ENCODE measurements at regions not wholly inside any gene's neighbourhood (a gene's known extent, or its start where the extent isn't known, plus 50 kb on each side); places are given as distances from the start of the nearest gene placed in this dataset.

DNA sequence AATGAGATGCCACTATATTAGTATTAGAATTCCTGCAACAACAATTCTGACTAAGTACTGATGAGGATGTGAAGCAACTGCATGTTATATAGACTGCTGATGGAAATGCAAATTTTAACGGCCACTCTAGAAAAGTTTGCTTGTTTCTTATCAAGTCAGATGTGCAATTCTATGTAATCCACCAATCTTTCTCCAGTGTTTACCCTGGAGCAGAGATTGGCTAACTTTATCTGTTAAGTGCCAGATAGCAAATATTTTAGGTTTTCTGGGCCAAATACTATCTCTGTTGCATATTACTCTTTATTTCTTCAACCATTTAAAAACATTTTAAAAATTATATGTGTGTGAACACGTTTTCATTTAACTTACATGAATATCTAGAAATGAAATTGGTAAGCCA lies 586.9 kb downstream of the FAM181B start:
- H3K9me3 ChIP-seq (ENCODE audit: insufficient read depth, low read length): no peaks in the 10 kb centered on the region

DNA sequence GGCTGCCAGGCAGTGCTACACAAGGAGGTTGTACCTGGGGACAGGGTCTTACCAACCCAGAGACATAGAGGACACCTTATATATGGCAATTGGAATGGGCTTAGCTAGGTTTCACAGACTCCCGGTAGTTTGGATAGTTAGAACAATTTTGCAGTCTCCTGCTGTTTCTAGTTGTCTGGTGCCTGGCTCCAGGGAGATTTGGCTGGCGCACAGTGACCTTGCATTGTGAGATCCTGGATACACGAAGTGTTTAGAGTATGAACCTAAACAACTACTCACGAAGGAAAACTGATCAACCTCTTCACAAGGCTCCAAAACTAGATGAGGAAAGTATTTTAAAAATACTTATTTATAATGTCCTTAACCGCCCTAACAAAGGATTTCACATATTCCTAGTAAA lies 614.7 kb downstream of the FAM181B start:
- no peaks in the 10 kb centered on the region for H3K27me3 ChIP-seq (ENCODE audit: insufficient read depth, insufficient read length)
- DNase-seq (ENCODE audit: low read depth, low spot score): no peak
- TF ChIP-seq YY1 (IDR thresholded peaks at IDR 0.05; ENCODE audit: insufficient read depth, insufficient read length): no peak
- TF ChIP-seq ZNF274 (IDR thresholded peaks at IDR 0.05; ENCODE audit: low read depth, low read length): no peak
- no peak for TF ChIP-seq SUZ12 (IDR thresholded peaks at IDR 0.05; ENCODE audit: extremely low read depth, insufficient read depth, insufficient read length)
- no peak overlapping the region for H3K9ac ChIP-seq (ENCODE audit: insufficient read length, low read depth)
- no peaks in the 10 kb centered on the region for H3K4me1 ChIP-seq (ENCODE audit: insufficient read depth, insufficient read length)
- H3K4me3 ChIP-seq (ENCODE audit: insufficient read length, low read depth): no peak overlapping the region
- H3K36me3 ChIP-seq (ENCODE audit: insufficient read depth, insufficient read length, low read length): no peaks in the 10 kb centered on the region
- H3K9me3 ChIP-seq (ENCODE audit: insufficient read depth, low read length): no peaks in the 10 kb centered on the region

More for the DNA sequence above, 586.9 kb downstream of the FAM181B start:
- DNase-seq (ENCODE audit: low read depth, low spot score): no peak
- no peak overlapping the region for H3K4me3 ChIP-seq (ENCODE audit: insufficient read length, low read depth)
- TF ChIP-seq SUZ12 (IDR thresholded peaks at IDR 0.05; ENCODE audit: extremely low read depth, insufficient read depth, insufficient read length): no peak
- TF ChIP-seq YY1 (IDR thresholded peaks at IDR 0.05; ENCODE audit: insufficient read depth, insufficient read length): no peak
- no peak for TF ChIP-seq ZNF274 (IDR thresholded peaks at IDR 0.05; ENCODE audit: low read depth, low read length)
- H3K4me1 ChIP-seq (ENCODE audit: insufficient read depth, insufficient read length): no peaks in the 10 kb centered on the region
- no peaks in the 10 kb centered on the region for H3K27me3 ChIP-seq (ENCODE audit: insufficient read depth, insufficient read length)
- H3K9ac ChIP-seq (ENCODE audit: insufficient read length, low read depth): no peak overlapping the region
- H3K36me3 ChIP-seq (ENCODE audit: insufficient read depth, insufficient read length, low read length): no peaks in the 10 kb centered on the region

DNA sequence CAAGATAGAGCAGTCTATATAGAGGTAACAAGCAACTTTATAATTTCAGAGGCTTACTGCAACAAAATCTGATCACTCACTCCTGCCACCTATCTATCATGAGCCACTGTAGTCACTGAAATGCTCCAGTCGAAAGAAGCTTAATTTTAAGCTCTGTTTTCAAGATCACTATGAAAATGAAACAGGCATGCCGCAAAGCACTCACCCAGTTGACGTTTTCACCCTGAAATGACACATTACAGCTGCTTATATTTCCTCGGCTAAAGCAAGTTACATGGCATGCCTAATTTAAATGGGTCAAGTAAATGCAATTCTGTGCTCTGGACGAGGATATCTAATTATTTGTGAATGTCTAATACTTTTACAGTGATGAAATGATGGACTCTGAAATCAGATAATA lies 616.3 kb downstream of the FAM181B start:
- H3K4me3 ChIP-seq (ENCODE audit: insufficient read length, low read depth): no peak overlapping the region

DNA sequence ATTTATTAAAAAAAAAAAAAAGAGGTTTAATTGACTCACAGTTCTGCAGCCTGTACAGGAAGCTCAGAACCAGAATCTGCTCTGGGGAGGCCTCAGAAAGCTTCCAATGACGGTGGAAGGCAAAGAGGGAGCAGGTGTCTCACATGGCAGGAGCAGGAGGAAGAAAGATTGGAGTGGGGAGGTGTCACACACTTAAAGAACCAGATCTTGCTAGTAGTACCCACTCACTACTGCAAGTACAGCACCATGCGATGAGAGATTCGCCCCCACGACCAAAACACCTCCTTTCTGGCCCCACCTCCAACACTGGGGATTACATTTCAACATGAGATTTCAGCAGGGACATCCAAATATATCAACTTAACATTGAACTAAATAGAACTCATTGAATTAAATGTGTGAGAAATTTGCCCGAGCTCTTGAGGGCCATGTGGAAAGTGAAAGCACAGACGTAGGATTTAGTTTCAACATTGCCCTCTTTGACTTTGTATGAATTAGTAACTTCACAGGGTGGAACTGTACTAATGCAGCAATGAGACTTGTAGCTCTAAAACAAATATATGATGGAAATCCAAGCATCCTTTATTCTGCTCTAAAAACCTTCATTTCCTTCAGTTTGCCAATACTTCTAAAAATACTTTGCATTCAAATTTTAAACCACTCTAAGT lies 628.2 kb downstream of the FAM181B start:
- Histone ChIP-seq H3K36me3 (ENCODE audit: insufficient read depth, insufficient read length, low read length) (no peaks in the 10 kb centered on the region), H3K9me3 (ENCODE audit: insufficient read depth, low read length) (no peaks in the 10 kb centered on the region), H3K4me3 (ENCODE audit: insufficient read length, low read depth) (no peak overlapping the region), H3K4me1 (ENCODE audit: insufficient read depth, insufficient read length) (no peaks in the 10 kb centered on the region), H3K9ac (ENCODE audit: insufficient read length, low read depth) (no peak overlapping the region), H3K27me3 (ENCODE audit: insufficient read depth, insufficient read length) (no peaks in the 10 kb centered on the region)
- DNase-seq (ENCODE audit: low read depth, low spot score): no peak
- TF ChIP-seq ZNF274 (IDR thresholded peaks at IDR 0.05; ENCODE audit: low read depth, low read length) (no peak), SUZ12 (IDR thresholded peaks at IDR 0.05; ENCODE audit: extremely low read depth, insufficient read depth, insufficient read length) (no peak), YY1 (IDR thresholded peaks at IDR 0.05; ENCODE audit: insufficient read depth, insufficient read length) (no peak)

More for the DNA sequence above, 616.3 kb downstream of the FAM181B start:
- Histone ChIP-seq H3K9ac (ENCODE audit: insufficient read length, low read depth) (no peak overlapping the region), H3K27me3 (ENCODE audit: insufficient read depth, insufficient read length) (no peaks in the 10 kb centered on the region), H3K4me1 (ENCODE audit: insufficient read depth, insufficient read length) (no peaks in the 10 kb centered on the region), H3K36me3 (ENCODE audit: insufficient read depth, insufficient read length, low read length) (no peaks in the 10 kb centered on the region), H3K9me3 (ENCODE audit: insufficient read depth, low read length) (no peaks in the 10 kb centered on the region)
- TF ChIP-seq SUZ12 (IDR thresholded peaks at IDR 0.05; ENCODE audit: extremely low read depth, insufficient read depth, insufficient read length) (no peak), YY1 (IDR thresholded peaks at IDR 0.05; ENCODE audit: insufficient read depth, insufficient read length) (no peak), ZNF274 (IDR thresholded peaks at IDR 0.05; ENCODE audit: low read depth, low read length) (no peak)
- no peak for DNase-seq (ENCODE audit: low read depth, low spot score)

DNA sequence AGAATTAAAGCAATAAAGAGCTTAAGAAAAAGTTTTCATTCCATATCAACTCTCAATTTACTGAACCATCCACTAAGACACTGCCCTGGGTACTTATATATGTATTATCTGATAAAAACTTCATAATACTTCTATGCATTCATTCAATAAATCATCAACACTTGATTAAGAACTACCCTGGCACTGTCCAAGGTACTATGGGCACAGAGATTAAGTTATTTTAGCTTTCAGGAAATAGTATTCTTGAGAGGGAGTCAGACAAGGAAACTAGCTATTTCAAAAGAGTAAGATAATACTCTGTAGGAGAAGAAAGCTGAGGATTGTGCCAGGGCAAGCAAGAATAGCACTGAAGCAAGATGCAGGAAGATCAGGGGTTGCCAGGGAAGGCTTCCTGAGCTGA lies 640.8 kb downstream of the FAM181B start:
- Histone ChIP-seq H3K4me1 (ENCODE audit: insufficient read depth, insufficient read length) (no peaks in the 10 kb centered on the region), H3K9ac (ENCODE audit: insufficient read length, low read depth) (no peak overlapping the region), H3K36me3 (ENCODE audit: insufficient read depth, insufficient read length, low read length) (no peaks in the 10 kb centered on the region), H3K27me3 (ENCODE audit: insufficient read depth, insufficient read length) (no peaks in the 10 kb centered on the region), H3K9me3 (ENCODE audit: insufficient read depth, low read length) (no peaks in the 10 kb centered on the region), H3K4me3 (ENCODE audit: insufficient read length, low read depth) (no peak overlapping the region)
- TF ChIP-seq YY1 (IDR thresholded peaks at IDR 0.05; ENCODE audit: insufficient read depth, insufficient read length): no peak
- TF ChIP-seq ZNF274 (IDR thresholded peaks at IDR 0.05; ENCODE audit: low read depth, low read length): no peak
- DNase-seq (ENCODE audit: low read depth, low spot score): no peak

DNA sequence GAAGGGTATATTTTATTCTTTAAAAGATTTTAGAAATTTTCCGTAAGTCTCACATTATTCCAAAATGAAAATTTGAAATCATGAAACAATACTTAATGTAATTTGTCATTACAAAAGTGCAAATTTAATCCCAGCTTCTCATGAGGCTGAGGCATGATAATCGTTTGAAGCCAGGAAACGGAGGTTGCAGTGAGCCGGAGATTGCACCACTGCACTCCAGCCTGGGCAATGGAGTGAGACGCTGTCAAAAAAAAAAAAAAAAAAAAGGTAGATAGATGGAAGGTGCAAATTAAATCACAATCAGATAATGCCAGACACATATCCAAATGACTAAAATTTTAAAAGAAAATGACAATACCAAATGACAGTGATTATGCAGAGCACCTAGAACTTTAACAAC lies 644.2 kb downstream of the FAM181B start:
- H3K9ac ChIP-seq (ENCODE audit: insufficient read length, low read depth): no peak overlapping the region
- TF ChIP-seq ZNF274 (IDR thresholded peaks at IDR 0.05; ENCODE audit: low read depth, low read length): no peak
- TF ChIP-seq SUZ12 (IDR thresholded peaks at IDR 0.05; ENCODE audit: extremely low read depth, insufficient read depth, insufficient read length): no peak
- no peak for TF ChIP-seq YY1 (IDR thresholded peaks at IDR 0.05; ENCODE audit: insufficient read depth, insufficient read length)

DNA sequence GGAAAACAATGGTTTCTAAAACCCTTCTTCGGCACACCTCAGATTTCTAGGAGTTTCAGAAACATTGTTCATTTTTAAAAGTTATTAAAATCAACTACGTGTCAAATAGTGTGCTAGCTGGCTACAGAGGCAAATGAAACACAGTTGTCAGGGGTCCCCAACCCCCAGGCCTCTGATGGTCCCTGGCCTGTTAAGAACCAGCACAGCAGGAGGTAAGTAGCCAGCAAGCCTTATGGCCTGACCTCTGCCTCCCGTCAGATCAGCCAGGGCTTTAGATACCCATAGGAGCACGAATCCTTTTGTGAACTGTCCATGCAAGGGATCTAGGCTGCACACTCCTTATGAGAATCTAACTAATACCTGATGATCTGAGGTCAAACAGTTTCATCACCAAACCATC lies 648.2 kb downstream of the FAM181B start:
- no peak overlapping the region for H3K9ac ChIP-seq (ENCODE audit: insufficient read length, low read depth)
- no peaks in the 10 kb centered on the region for H3K9me3 ChIP-seq (ENCODE audit: insufficient read depth, low read length)
- TF ChIP-seq ZNF274 (IDR thresholded peaks at IDR 0.05; ENCODE audit: low read depth, low read length) (no peak), YY1 (IDR thresholded peaks at IDR 0.05; ENCODE audit: insufficient read depth, insufficient read length) (no peak), SUZ12 (IDR thresholded peaks at IDR 0.05; ENCODE audit: extremely low read depth, insufficient read depth, insufficient read length) (no peak)
- H3K4me1 ChIP-seq (ENCODE audit: insufficient read depth, insufficient read length): no peaks in the 10 kb centered on the region
- H3K27me3 ChIP-seq (ENCODE audit: insufficient read depth, insufficient read length): no peaks in the 10 kb centered on the region
- DNase-seq (ENCODE audit: low read depth, low spot score): no peak
- H3K4me3 ChIP-seq (ENCODE audit: insufficient read length, low read depth): no peak overlapping the region
- no peaks in the 10 kb centered on the region for H3K36me3 ChIP-seq (ENCODE audit: insufficient read depth, insufficient read length, low read length)

More for the DNA sequence above, 644.2 kb downstream of the FAM181B start:
- Histone ChIP-seq H3K27me3 (ENCODE audit: insufficient read depth, insufficient read length) (no peaks in the 10 kb centered on the region), H3K4me1 (ENCODE audit: insufficient read depth, insufficient read length) (no peaks in the 10 kb centered on the region), H3K4me3 (ENCODE audit: insufficient read length, low read depth) (no peak overlapping the region), H3K9me3 (ENCODE audit: insufficient read depth, low read length) (no peaks in the 10 kb centered on the region), H3K36me3 (ENCODE audit: insufficient read depth, insufficient read length, low read length) (no peaks in the 10 kb centered on the region)
- DNase-seq (ENCODE audit: low read depth, low spot score): no peak
